Esophagus squamous epithelium (tissue), 4 donors: ENCODE measurements at regions not wholly inside any gene's neighbourhood (a gene's known extent, or its start where the extent isn't known, plus 50 kb on each side); places are given as distances from the start of the nearest gene placed in this dataset.

Source experiments
- POLR2A ChIP-seq, 4 donors: fragments of 450-650 bp; IDR thresholded peaks; one replicate each; pipeline ENCODE4 v1.6.1; 2017; ENCODE audit warnings: antibody characterized with exemption in 4 of 4, mild to moderate bottlenecking in 4 of 4, moderate library complexity in 3 of 4
- TF ChIP-seq, protein P1 (sequence below), 6 experiments: fragments of 450-650 bp in 4 of 6; fragments of 200-600 bp in 2 of 6; sonication (generic) in 2 of 6; IDR thresholded peaks; one replicate each; pipeline ENCODE4 v1.5.1; 2016 to 2019; ENCODE audit warnings: antibody characterized with exemption in 6 of 6, mild to moderate bottlenecking in 4 of 6, moderate library complexity in 4 of 6

DNA sequence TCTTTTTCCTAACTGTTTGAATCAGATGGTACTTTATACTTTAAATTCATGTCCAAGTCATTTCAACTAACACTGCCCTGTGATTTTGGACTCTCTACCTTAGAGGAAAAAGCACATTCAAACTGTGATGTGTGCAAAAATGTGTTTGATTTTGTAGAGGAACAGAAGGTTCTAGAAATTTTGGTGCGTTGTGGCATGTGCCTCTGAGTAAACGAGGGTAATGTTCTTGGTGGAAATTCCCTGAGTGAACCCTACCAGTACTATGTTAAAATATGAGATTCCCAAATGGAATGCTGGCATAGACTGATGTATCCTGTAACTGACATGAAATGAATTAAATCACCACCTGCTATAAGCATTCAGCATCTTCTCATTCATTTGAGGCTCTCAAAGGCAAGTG lies 901.9 kb upstream of the KLHL29 start:
- TF ChIP-seq, protein P1, sequence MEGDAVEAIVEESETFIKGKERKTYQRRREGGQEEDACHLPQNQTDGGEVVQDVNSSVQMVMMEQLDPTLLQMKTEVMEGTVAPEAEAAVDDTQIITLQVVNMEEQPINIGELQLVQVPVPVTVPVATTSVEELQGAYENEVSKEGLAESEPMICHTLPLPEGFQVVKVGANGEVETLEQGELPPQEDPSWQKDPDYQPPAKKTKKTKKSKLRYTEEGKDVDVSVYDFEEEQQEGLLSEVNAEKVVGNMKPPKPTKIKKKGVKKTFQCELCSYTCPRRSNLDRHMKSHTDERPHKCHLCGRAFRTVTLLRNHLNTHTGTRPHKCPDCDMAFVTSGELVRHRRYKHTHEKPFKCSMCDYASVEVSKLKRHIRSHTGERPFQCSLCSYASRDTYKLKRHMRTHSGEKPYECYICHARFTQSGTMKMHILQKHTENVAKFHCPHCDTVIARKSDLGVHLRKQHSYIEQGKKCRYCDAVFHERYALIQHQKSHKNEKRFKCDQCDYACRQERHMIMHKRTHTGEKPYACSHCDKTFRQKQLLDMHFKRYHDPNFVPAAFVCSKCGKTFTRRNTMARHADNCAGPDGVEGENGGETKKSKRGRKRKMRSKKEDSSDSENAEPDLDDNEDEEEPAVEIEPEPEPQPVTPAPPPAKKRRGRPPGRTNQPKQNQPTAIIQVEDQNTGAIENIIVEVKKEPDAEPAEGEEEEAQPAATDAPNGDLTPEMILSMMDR (IDR thresholded peaks at IDR 0.05) = no peak
- no peak for TF ChIP-seq POLR2A (IDR thresholded peaks at IDR 0.05)
